EL (cell line): ENCODE measurements at regions not wholly inside any gene's neighbourhood (a gene's known extent, or its start where the extent isn't known, plus 50 kb on each side); places are given as distances from the start of the nearest gene placed in this dataset.
"Not testable (repeated sequence)": the region's sequence is repeated elsewhere in the genome, so short reads cannot be mapped to it uniquely, and the experiment has no call there.

Source experiments
- DNase-seq: peaks from one replicate; pipeline ENCODE4 v3.0.0-alpha.2; 2016

- DNase-seq, result peak; percentile 2
These were observed 50.1 kb upstream of the ACSL4 start for GRCh38 chrX:109782994-109783700.

- no peak for DNase-seq
These were observed 50.6 kb upstream of the ACSL4 start for GRCh38 chrX:109783701-109784079.

GRCh38 chrX:109785053-109785452, 52.0 kb upstream of the ACSL4 start:
- no peak for DNase-seq

- DNase-seq, result not testable (repeated sequence)
These were observed 57.5 kb upstream of the ACSL4 start for GRCh38 chrX:109790511-109790910.

- DNase-seq, result no peak
These were observed 60.1 kb upstream of the ACSL4 start for GRCh38 chrX:109793191-109793590.

- no peak for DNase-seq
These were observed 62.6 kb upstream of the ACSL4 start for GRCh38 chrX:109795682-109796081.

GRCh38 chrX:109797311-109797975, 64.4 kb upstream of the ACSL4 start:
- peak; percentile 3 for DNase-seq

GRCh38 chrX:109812236-109812635, 79.2 kb upstream of the ACSL4 start:
- DNase-seq, result no peak

GRCh38 chrX:109813236-109813635, 80.2 kb upstream of the ACSL4 start:
- DNase-seq, result no peak

GRCh38 chrX:109818976-109819375, 85.9 kb upstream of the ACSL4 start:
- DNase-seq, result no peak

GRCh38 chrX:109822861-109823260, 89.8 kb upstream of the ACSL4 start:
- peak; percentile 14 for DNase-seq

GRCh38 chrX:109826954-109827708, 94.1 kb upstream of the ACSL4 start:
- peak; percentile 85 for DNase-seq

- no peak for DNase-seq
These were observed 94.7 kb upstream of the ACSL4 start for GRCh38 chrX:109827772-109828171.

GRCh38 chrX:109830157-109830703, 97.2 kb upstream of the ACSL4 start:
- DNase-seq, result no peak

GRCh38 chrX:109830704-109831206, 97.7 kb upstream of the ACSL4 start:
- DNase-seq, result peak; percentile 35

GRCh38 chrX:109831326-109831985, 98.4 kb upstream of the ACSL4 start:
- no peak for DNase-seq

GRCh38 chrX:109839694-109840567, 106.9 kb upstream of the ACSL4 start:
- peak; percentile 74 for DNase-seq

GRCh38 chrX:109840585-109840984, 107.5 kb upstream of the ACSL4 start:
- DNase-seq, result peak; percentile 92

- DNase-seq, result no peak
These were observed 108.2 kb upstream of the ACSL4 start for GRCh38 chrX:109841257-109841656.

GRCh38 chrX:109841869-109842579, 109.0 kb upstream of the ACSL4 start:
- DNase-seq, result no peak

GRCh38 chrX:109842611-109843010, 109.6 kb upstream of the ACSL4 start:
- no peak for DNase-seq
